Testis (tissue), 2 donors: ENCODE measurements at regions not wholly inside any gene's neighbourhood (a gene's known extent, or its start where the extent isn't known, plus 50 kb on each side); places are given as distances from the start of the nearest gene placed in this dataset.

Source experiments
- DNase-seq: peaks from one replicate; pipeline ENCODE4 v3.0.0-alpha.2; 2019
- H3K27ac ChIP-seq, 2 donors: fragments of 200-600 bp; sonication (generic); one replicate each; pipeline ENCODE4 v1.5.1; 2019
- H3K27me3 ChIP-seq: fragments of 200-600 bp; sonication (generic); one replicate; pipeline ENCODE4 v1.5.1; 2019
- H3K36me3 ChIP-seq: fragments of 200-600 bp; sonication (generic); one replicate; pipeline ENCODE4 v1.5.1; 2017; ENCODE audit warnings: low read depth; ENCODE audit errors: missing control alignments
- H3K4me1 ChIP-seq: fragments of 200-600 bp; sonication (generic); one replicate; pipeline ENCODE4 v1.5.1; 2019
- H3K4me3 ChIP-seq, 2 donors: fragments of 200-600 bp; sonication (generic); one replicate each; pipeline ENCODE4 v1.5.1; 2017 to 2019
- H3K9me3 ChIP-seq: fragments of 200-600 bp; sonication (generic); one replicate; pipeline ENCODE4 v1.5.1; 2017
- POLR2A ChIP-seq: fragments of 450-650 bp; IDR thresholded peaks from one replicate; pipeline ENCODE4 v1.6.1; 2017; ENCODE audit warnings: antibody characterized with exemption, mild to moderate bottlenecking, moderate library complexity
- WGBS, 2 donors: methylation state at CpG; one replicate each; pipeline ENCODE4 v1.1.5; 2018; 5-methylcytosine and 5-hydroxymethylcytosine counted together
- intact Hi-C: fragments of 100-400 bp; cut with DNase I; formaldehyde crosslinking; loops from one replicate; pipeline ENCODE4 v1.15.1; 2023; ENCODE audit warnings: low total_unique reads
- TF ChIP-seq, protein P1 (sequence below), 3 experiments: fragments of 450-650 bp in 2 of 3; fragments of 200-600 bp in 1 of 3; sonication (generic) in 1 of 3; IDR thresholded peaks; one replicate each; pipeline ENCODE4 v1.5.1; 2016 to 2019; ENCODE audit warnings: antibody characterized with exemption in 3 of 3, mild to moderate bottlenecking in 2 of 3, moderate library complexity in 1 of 3

GRCh38 chr11:91366816-91367215 is 857.8 kb upstream of the FAT3 start:
- intact Hi-C loops: loop anchor here (10.0 kb wide), 1 partner anchor 688 kb away; no protein-coding TSS in a partner anchor
- Histone ChIP-seq H3K4me1 (no peaks in the 10 kb centered on the region), H3K9me3 (no peaks in the 10 kb centered on the region), H3K36me3 (no peaks in the 10 kb centered on the region), H3K27ac (no peak overlapping the region), H3K4me3 (no peak overlapping the region), H3K27me3 (no peaks in the 10 kb centered on the region)
- TF ChIP-seq POLR2A: no peak
- TF ChIP-seq, protein P1, sequence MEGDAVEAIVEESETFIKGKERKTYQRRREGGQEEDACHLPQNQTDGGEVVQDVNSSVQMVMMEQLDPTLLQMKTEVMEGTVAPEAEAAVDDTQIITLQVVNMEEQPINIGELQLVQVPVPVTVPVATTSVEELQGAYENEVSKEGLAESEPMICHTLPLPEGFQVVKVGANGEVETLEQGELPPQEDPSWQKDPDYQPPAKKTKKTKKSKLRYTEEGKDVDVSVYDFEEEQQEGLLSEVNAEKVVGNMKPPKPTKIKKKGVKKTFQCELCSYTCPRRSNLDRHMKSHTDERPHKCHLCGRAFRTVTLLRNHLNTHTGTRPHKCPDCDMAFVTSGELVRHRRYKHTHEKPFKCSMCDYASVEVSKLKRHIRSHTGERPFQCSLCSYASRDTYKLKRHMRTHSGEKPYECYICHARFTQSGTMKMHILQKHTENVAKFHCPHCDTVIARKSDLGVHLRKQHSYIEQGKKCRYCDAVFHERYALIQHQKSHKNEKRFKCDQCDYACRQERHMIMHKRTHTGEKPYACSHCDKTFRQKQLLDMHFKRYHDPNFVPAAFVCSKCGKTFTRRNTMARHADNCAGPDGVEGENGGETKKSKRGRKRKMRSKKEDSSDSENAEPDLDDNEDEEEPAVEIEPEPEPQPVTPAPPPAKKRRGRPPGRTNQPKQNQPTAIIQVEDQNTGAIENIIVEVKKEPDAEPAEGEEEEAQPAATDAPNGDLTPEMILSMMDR (IDR thresholded peaks at IDR 0.05): no peak
- 81 to 84% methylated on average over 6 of the region's 6 CpGs for WGBS, 2 donors
- no peak for DNase-seq

DNA sequence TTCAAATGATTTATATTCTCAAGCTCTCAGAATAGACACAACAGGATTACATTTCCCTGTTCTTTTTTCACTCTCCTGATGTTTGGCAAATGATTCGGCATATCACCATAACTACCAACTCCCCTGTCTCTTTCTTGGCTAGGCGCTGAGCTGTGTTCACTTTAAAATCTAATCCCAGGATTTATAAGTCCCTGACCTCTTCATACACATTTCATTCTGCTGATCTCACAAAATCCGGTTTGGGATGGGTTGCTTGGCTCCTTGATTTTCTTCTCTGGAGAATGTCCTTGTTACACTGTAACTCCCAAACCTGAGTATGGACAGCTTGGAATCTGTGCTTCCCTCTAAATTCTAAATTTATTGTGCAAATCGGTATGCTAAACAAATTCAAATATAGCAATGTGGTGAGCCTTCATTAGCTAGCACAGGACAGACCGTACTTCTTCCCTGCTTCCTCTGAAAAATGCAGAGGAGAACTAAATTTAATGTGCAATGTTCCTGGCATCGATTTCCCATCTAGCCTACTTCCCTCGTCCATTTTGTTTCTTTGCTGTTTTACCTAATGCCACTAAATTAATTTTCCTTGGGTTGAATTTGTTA is 858.5 kb upstream of the FAT3 start:
- Histone ChIP-seq H3K9me3 (no peaks in the 10 kb centered on the region), H3K27me3 (no peaks in the 10 kb centered on the region), H3K27ac (no peak overlapping the region), H3K36me3 (no peaks in the 10 kb centered on the region), H3K4me1 (no peaks in the 10 kb centered on the region), H3K4me3 (no peak overlapping the region)
- DNase-seq: no peak
- no peak for TF ChIP-seq POLR2A
- TF ChIP-seq, protein P1 (IDR thresholded peaks at IDR 0.05): no peak
- intact Hi-C loops: loop anchor here (10.0 kb wide), 1 partner anchor 689 kb away; no protein-coding TSS in a partner anchor
- 47 to 56% methylated on average over 7 of the region's 7 CpGs for WGBS, 2 donors

DNA sequence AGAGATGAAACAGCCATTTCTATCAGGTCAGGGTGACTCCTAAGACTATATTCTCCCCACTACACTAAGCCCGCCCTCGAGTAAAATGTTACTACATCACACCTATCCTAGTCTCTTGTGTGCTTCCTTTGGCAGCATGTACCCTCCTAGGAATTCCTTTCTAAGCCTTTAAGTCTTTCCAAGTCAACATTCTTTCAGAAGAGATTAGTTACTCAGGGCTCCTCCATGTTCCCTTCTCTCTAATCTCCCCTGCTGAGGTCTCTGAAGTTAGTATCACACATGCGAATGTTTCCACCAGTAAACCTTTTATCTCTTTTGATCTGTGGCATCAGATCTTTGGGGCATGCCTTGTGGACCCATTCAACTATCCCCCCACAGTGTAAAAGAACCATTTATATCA is 873.7 kb upstream of the FAT3 start:
- Histone ChIP-seq H3K4me3 (no peak overlapping the region), H3K4me1 (no peaks in the 10 kb centered on the region), H3K9me3 (no peaks in the 10 kb centered on the region), H3K27me3 (no peaks in the 10 kb centered on the region), H3K27ac (no peak overlapping the region), H3K36me3 (no peaks in the 10 kb centered on the region)
- TF ChIP-seq POLR2A: no peak
- TF ChIP-seq, protein P1 (IDR thresholded peaks at IDR 0.05): no peak
- DNase-seq: no peak
- intact Hi-C loops: no loop called here
- WGBS, 2 donors: 79 to 83% methylated on average over 3 of the region's 3 CpGs

DNA sequence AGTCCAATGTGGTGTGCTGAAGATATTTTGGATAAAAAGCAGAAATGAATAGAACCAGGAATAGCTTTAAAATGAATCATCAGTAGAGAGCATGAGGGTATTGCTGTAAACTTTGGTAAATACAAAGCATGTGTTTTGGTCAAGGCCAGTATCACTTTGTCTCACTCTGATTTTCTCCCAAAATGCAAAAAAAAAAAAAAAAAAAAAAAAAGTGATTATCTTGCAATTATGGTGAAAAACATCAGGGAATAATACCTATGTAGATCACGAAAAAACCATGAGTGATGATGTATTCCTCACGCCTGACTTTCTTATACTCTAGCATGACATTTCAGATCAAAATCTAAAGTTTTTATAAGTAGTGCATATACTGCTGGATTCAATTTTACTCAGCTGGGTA is 897.9 kb upstream of the FAT3 start:
- intact Hi-C loops: no loop called here
- Histone ChIP-seq H3K4me1 (no peaks in the 10 kb centered on the region), H3K36me3 (no peaks in the 10 kb centered on the region), H3K9me3 (no peaks in the 10 kb centered on the region), H3K27ac (no peak overlapping the region), H3K27me3 (no peaks in the 10 kb centered on the region), H3K4me3 (no peak overlapping the region)
- no peak for DNase-seq
- WGBS, 2 donors: 89% methylated on average over 2 of the region's 2 CpGs
- TF ChIP-seq, protein P1 (IDR thresholded peaks at IDR 0.05): no peak
- TF ChIP-seq POLR2A: no peak

GRCh38 chr11:91326280-91326679 is 898.3 kb upstream of the FAT3 start:
- no peaks in the 10 kb centered on the region for H3K4me1 ChIP-seq
- no peaks in the 10 kb centered on the region for H3K9me3 ChIP-seq
- H3K27ac ChIP-seq: no peak overlapping the region
- WGBS, 2 donors: 82 to 86% methylated on average over 2 of the region's 2 CpGs
- intact Hi-C loops: no loop called here
- no peak overlapping the region for H3K4me3 ChIP-seq
- H3K36me3 ChIP-seq: no peaks in the 10 kb centered on the region
- H3K27me3 ChIP-seq: no peaks in the 10 kb centered on the region
- TF ChIP-seq, protein P1 (IDR thresholded peaks at IDR 0.05): no peak
- no peak for TF ChIP-seq POLR2A
- no peak for DNase-seq
